IPS-18a (cell line): ENCODE measurements at regions not wholly inside any gene's neighbourhood (a gene's known extent, or its start where the extent isn't known, plus 50 kb on each side); places are given as distances from the start of the nearest gene placed in this dataset.

Experiments
- H3K27ac ChIP-seq: one replicate; pipeline ENCODE4 v1.5.1; 2013; ENCODE audit warnings: low read length
- H3K27me3 ChIP-seq: one replicate; pipeline ENCODE4 v1.6.1; 2013; ENCODE audit warnings: mild to moderate bottlenecking, low read length; ENCODE audit not compliant: control insufficient read depth, insufficient read depth
- H3K36me3 ChIP-seq: one replicate; pipeline ENCODE4 v1.6.1; 2013; ENCODE audit warnings: low read depth, low read length; ENCODE audit not compliant: control insufficient read depth
- H3K4me1 ChIP-seq: one replicate; pipeline ENCODE4 v1.6.1; 2013; ENCODE audit warnings: low read depth, low read length; ENCODE audit not compliant: control insufficient read depth
- H3K4me3 ChIP-seq: one replicate; pipeline ENCODE4 v1.5.1; 2013; ENCODE audit warnings: low read length
- H3K9ac ChIP-seq: one replicate; pipeline ENCODE4 v1.6.1; 2013; ENCODE audit warnings: mild to moderate bottlenecking, low read length, moderate library complexity
- H3K9me3 ChIP-seq: one replicate; pipeline ENCODE4 v1.6.1; 2013; ENCODE audit warnings: low read depth, low read length; ENCODE audit not compliant: control insufficient read depth

- Histone ChIP-seq H3K9ac (no peak overlapping the region), H3K4me3 (no peak overlapping the region), H3K9me3 (no peaks in the 10 kb centered on the region), H3K27ac (no peak overlapping the region), H3K36me3 (no peaks in the 10 kb centered on the region), H3K27me3 (no peaks in the 10 kb centered on the region), H3K4me1 (no peaks in the 10 kb centered on the region)
These were observed 346.9 kb downstream of the RNF144B start for GRCh38 chr6:18733921-18734550.

DNA sequence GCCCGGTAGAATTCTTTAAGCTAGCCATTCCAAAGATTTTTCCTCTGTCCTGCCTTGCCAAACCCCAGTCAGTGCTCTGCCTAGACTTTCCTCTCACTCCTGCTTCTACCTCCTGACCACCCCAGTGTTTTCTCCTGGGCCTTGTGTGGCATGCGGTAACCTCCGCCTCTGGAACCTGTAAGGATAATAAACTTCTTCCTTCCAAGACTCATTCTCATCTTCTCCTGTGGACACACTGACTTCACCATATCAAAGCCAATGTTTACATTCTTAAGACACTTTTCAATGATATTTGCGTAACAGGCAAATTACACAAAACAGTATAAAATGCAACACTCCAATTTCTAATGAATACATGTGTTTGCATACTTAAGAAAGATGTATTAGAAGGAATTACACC, 354.6 kb downstream of the RNF144B start:
- Histone ChIP-seq H3K9ac (no peak overlapping the region), H3K36me3 (no peaks in the 10 kb centered on the region), H3K27me3 (no peaks in the 10 kb centered on the region), H3K4me1 (no peaks in the 10 kb centered on the region), H3K27ac (no peak overlapping the region), H3K4me3 (no peak overlapping the region), H3K9me3 (no peaks in the 10 kb centered on the region)

DNA sequence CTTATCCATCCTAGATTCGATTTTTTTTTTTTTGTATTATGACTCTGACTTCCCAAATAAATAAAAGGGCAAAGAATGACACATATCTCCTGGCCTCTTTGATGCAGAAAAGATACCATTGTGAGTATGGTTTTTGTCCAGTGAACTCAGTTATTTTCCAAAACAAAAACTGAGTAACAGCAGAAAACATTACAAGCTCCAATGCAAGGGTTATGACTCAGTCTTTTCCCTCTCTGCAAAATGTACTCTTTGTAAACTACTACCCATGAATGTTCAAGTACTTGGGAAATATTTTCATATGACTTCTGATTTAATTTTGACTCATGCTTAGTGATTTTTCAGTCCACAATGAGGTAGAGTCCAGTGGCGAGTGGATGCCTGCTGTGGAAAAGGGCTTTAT, 355.3 kb downstream of the RNF144B start:
- Histone ChIP-seq H3K4me1 (no peaks in the 10 kb centered on the region), H3K27me3 (no peaks in the 10 kb centered on the region), H3K4me3 (no peak overlapping the region), H3K9ac (no peak overlapping the region), H3K9me3 (no peaks in the 10 kb centered on the region), H3K27ac (no peak overlapping the region), H3K36me3 (no peaks in the 10 kb centered on the region)

DNA sequence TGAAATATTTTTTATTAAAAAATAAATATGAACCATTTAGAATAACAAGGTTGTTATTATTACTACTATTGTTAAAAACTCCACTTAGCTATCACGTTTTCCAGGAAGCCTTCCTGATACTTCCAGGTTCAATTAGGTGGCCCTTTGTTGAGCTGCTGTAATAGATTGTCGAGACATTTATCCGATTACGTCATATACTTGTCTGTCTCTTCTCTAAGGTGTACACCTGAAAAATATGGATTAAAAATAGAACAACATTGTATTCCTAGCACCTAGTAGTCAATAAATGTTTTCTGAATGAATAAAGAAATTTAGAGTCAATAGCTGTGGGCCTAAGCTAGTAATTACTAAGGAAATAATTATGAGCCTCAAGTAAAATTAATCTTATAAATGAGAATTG, 359.6 kb downstream of the RNF144B start:
- H3K27me3 ChIP-seq = no peaks in the 10 kb centered on the region

DNA sequence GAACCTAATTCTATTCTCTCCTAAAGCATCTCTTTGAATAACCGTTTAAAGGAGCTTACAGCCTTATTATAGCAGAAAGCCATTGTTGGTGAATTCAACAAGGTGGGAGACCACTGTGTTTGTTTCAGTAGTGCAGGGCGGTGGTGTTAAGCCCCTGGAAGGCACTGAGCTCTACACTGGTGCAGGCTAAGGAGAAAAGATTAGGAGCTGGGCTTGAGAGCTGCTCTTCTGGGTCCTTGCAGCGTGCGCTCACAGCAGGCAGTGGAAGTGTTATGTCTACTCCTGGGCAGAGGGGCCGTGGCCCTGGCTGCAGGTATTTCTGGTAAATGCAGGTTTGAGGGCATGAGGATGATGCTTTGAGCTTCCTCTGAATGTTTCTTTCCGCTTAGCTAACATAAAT, 361.2 kb downstream of the RNF144B start:
- Histone ChIP-seq H3K36me3 (no peaks in the 10 kb centered on the region), H3K9ac (no peak overlapping the region), H3K4me1 (peaks cover 24% of the 10 kb centered on the region), H3K27ac (no peak overlapping the region), H3K27me3 (no peaks in the 10 kb centered on the region), H3K4me3 (no peak overlapping the region), H3K9me3 (no peaks in the 10 kb centered on the region)

More for the DNA sequence above, 359.6 kb downstream of the RNF144B start:
- Histone ChIP-seq H3K9ac (no peak overlapping the region), H3K9me3 (no peaks in the 10 kb centered on the region), H3K4me3 (no peak overlapping the region), H3K36me3 (no peaks in the 10 kb centered on the region), H3K4me1 (peaks cover 9% of the 10 kb centered on the region), H3K27ac (no peak overlapping the region)

- Histone ChIP-seq H3K9ac (no peak overlapping the region), H3K27me3 (no peaks in the 10 kb centered on the region), H3K4me3 (peak overlapping the region; percentile 5), H3K4me1 (peaks cover 31% of the 10 kb centered on the region), H3K27ac (no peak overlapping the region), H3K9me3 (no peaks in the 10 kb centered on the region), H3K36me3 (no peaks in the 10 kb centered on the region)
These were observed 365.3 kb downstream of the RNF144B start for GRCh38 chr6:18752278-18753068.

- no peak overlapping the region for H3K4me3 ChIP-seq
- no peak overlapping the region for H3K9ac ChIP-seq
- H3K27me3 ChIP-seq = no peaks in the 10 kb centered on the region
- H3K9me3 ChIP-seq = no peaks in the 10 kb centered on the region
- H3K27ac ChIP-seq = no peak overlapping the region
- peaks cover 31% of the 10 kb centered on the region for H3K4me1 ChIP-seq
- no peaks in the 10 kb centered on the region for H3K36me3 ChIP-seq
These were observed 365.9 kb downstream of the RNF144B start for GRCh38 chr6:18753076-18753475.

- Histone ChIP-seq H3K9ac (no peak overlapping the region), H3K4me3 (no peak overlapping the region), H3K27ac (no peak overlapping the region), H3K9me3 (no peaks in the 10 kb centered on the region), H3K36me3 (no peaks in the 10 kb centered on the region), H3K27me3 (no peaks in the 10 kb centered on the region), H3K4me1 (peaks cover 10% of the 10 kb centered on the region)
These were observed 375.9 kb downstream of the RNF144B start for GRCh38 chr6:18763086-18763485.

DNA sequence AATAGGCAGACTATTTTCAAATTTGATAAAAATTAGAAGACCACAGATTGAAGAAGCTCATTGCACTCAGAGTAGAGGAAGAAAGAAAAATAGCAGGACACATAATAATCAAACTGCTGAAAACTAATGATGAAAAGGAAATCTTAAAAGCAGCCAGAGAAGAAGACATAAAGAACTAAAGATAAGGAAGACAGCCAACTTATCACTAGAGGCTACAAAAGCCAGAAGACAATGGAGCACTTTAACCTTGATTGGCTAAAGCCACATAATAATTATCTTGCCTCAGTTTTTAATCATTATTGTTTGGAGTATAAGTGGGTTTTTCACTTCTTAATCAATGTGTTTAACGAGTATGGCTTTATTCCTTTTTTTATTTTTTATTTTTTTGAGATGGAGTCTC, 397.6 kb downstream of the RNF144B start:
- Histone ChIP-seq H3K27me3 (no peaks in the 10 kb centered on the region), H3K27ac (no peak overlapping the region), H3K36me3 (no peaks in the 10 kb centered on the region)

DNA sequence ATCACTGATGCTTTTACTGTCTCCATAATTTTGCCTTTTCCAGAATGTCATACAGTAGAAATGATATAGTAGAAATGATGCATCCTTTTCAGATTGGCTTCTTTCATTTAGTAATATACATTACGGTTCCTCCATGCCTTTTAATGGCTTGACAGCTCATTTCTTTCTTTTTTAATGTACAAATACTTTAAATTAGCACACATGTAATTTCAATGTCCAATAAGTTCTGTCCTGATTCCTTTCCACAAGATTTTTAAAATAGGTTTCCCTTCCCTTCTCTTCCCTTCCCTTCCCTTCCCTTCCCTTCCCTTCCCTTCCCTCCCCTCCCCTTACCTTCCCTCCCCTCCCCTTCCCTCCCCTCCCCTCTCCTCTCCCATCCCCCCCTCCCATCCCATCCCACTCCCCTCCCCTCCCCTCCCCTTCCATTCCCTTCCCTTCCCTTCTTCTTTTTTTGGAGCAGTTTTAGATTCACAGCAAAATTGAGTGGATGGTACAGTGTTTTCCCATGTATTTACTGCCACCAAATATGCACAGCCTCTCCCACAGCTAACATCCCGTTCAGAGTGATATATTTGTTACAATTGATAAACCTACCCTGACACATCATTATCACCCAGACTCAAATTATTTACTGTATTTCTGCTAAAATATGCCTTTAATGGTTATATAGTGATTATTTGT, 398.8 kb downstream of the RNF144B start:
- H3K4me1 ChIP-seq = no peaks in the 10 kb centered on the region
- no peak overlapping the region for H3K4me3 ChIP-seq
- H3K27ac ChIP-seq = no peak overlapping the region
- H3K9ac ChIP-seq = no peak overlapping the region
- no peaks in the 10 kb centered on the region for H3K27me3 ChIP-seq
- H3K36me3 ChIP-seq = no peaks in the 10 kb centered on the region
- peaks cover 6% of the 10 kb centered on the region for H3K9me3 ChIP-seq

More for the DNA sequence above, 397.6 kb downstream of the RNF144B start:
- Histone ChIP-seq H3K9me3 (peaks cover 6% of the 10 kb centered on the region), H3K4me3 (no peak overlapping the region), H3K4me1 (no peaks in the 10 kb centered on the region), H3K9ac (no peak overlapping the region)

DNA sequence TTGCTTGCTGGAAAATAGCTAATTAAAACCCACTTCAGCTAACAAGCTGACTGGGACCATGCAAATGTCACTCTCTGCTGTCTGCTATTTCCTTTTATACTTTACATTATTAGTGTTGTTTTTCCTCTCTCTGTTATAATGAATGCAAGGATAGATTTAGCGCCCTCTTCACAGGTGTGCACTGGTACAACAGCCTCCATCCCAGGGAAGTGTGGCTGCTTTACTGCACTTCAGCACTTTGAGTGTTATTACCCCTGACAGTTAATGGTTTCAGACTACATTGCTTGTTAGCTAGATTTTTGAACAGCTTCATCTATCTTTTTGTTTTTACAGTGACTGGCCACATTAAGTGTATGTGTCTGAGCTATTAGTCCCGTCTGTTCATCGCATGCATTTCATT, 405.7 kb downstream of the RNF144B start:
- no peaks in the 10 kb centered on the region for H3K36me3 ChIP-seq
- no peak overlapping the region for H3K4me3 ChIP-seq
- no peaks in the 10 kb centered on the region for H3K9me3 ChIP-seq
- no peaks in the 10 kb centered on the region for H3K4me1 ChIP-seq
- H3K27me3 ChIP-seq = no peaks in the 10 kb centered on the region
- H3K9ac ChIP-seq = no peak overlapping the region
- H3K27ac ChIP-seq = no peak overlapping the region
